ENCODE measurements at regions not wholly inside any gene's neighbourhood (a gene's known extent, or its start where the extent isn't known, plus 50 kb on each side); places are given as distances from the start of the nearest gene placed in this dataset.

DNA sequence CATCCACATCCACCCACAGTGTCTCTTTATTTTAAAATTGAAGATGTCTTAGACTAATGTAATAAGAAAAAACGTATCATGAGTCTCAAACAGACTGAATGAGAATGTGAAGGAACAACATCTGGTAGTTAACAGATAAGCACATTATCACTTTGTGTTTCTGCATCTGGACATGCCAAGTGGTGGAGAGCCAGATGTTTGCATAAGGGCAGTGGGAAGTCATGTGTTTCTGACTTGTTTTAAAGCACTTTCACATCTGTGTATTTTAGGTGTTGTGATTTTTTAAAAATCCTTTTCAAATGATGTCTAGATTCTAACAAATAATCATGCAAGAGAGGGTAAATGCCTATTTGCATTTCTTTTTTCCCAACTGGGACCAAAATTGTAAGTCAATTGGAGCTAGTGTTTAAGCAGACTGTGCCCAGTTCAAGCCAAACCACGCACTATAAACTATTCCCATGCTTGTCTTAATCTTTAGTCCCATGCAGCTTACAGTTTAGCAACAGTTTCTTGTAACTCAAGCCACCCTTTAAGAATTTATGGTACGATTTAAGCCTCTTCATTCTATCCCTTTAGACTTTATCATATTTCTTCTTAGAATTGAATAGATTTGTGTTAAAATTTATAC, 272.7 kb upstream of the DOK6 start:
- intact Hi-C loops (cut with micrococcal nuclease; ENCODE audit: unreplicated experiment) = no loop called here
- Histone ChIP-seq H3K9me2 (ENCODE audit: insufficient read depth, low read length) (no peaks in the 10 kb centered on the region), H2AFZ (ENCODE audit: low read length) (no peak overlapping the region), H3K4me2 (ENCODE audit: low read length) (no peak overlapping the region), H3K9me3 (ENCODE audit: low read length) (no peaks in the 10 kb centered on the region), H3K36me3 (ENCODE audit: insufficient read depth, low read length) (no peaks in the 10 kb centered on the region), H3K79me2 (ENCODE audit: insufficient read depth, low read depth, low read length) (no peaks in the 10 kb centered on the region), H3K4me1 (ENCODE audit: insufficient read depth, low read length, poor library complexity, severe bottlenecking) (no peaks in the 10 kb centered on the region), H4K20me1 (ENCODE audit: insufficient read depth, low read length) (no peaks in the 10 kb centered on the region), H3K27ac (ENCODE audit: low read depth, low read length, poor library complexity, severe bottlenecking) (no peak overlapping the region), H3K4me3 (ENCODE audit: low read depth, low read length, poor library complexity, severe bottlenecking) (no peak overlapping the region)
- TF ChIP-seq CTCF (conservative IDR thresholded peaks at IDR 0.05; ENCODE audit: low read length) (no peak), EZH2phosphoT487 (IDR thresholded peaks at IDR 0.05; ENCODE audit: borderline replicate concordance, low read depth, low read length) (no peak)
- CTCF ChIA-PET (ENCODE audit: unreplicated experiment) = no interaction called here
- no TSS peak for BruUV-seq (replicated peaks)
- DNase-seq (ENCODE audit: low spot score) = no peak
- POLR2A ChIA-PET = no interaction called here

DNA sequence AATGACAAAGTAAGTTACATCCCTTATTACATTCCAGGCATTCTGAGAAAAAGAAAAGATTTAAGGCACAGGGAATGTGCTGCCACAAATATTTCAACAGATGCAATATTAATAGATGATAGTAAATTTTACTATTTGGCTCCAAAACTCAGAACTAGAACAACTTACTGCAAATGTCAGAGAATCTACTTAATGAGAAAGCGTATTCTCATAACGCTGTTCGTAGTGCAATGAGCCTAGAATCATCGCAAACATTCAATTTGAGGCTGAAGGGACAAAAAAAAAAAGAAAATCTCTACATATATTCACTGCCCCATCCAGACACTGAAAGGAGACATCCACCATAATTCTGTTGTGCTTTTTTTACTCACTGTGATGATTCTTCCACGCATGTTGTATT, 272.1 kb upstream of the DOK6 start:
- Histone ChIP-seq H3K4me2 (ENCODE audit: low read length) (no peak overlapping the region), H3K4me1 (ENCODE audit: insufficient read depth, low read length, poor library complexity, severe bottlenecking) (no peaks in the 10 kb centered on the region), H3K36me3 (ENCODE audit: insufficient read depth, low read length) (no peaks in the 10 kb centered on the region), H3K9me2 (ENCODE audit: insufficient read depth, low read length) (no peaks in the 10 kb centered on the region), H3K4me3 (ENCODE audit: low read depth, low read length, poor library complexity, severe bottlenecking) (no peak overlapping the region), H3K9me3 (ENCODE audit: low read length) (no peaks in the 10 kb centered on the region), H4K20me1 (ENCODE audit: insufficient read depth, low read length) (no peaks in the 10 kb centered on the region), H2AFZ (ENCODE audit: low read length) (no peak overlapping the region), H3K27ac (ENCODE audit: low read depth, low read length, poor library complexity, severe bottlenecking) (no peak overlapping the region), H3K79me2 (ENCODE audit: insufficient read depth, low read depth, low read length) (no peaks in the 10 kb centered on the region)
- no TSS peak for BruUV-seq (replicated peaks)
- DNase-seq (ENCODE audit: low spot score) = no peak
- POLR2A ChIA-PET = no interaction called here
- intact Hi-C loops (cut with micrococcal nuclease; ENCODE audit: unreplicated experiment) = no loop called here
- TF ChIP-seq CTCF (conservative IDR thresholded peaks at IDR 0.05; ENCODE audit: low read length) (no peak), EZH2phosphoT487 (IDR thresholded peaks at IDR 0.05; ENCODE audit: borderline replicate concordance, low read depth, low read length) (no peak)
- CTCF ChIA-PET (ENCODE audit: unreplicated experiment) = no interaction called here

- no peak overlapping the region for H3K4me2 ChIP-seq (ENCODE audit: low read length)
- ChIA-PET POLR2A (no interaction called here), CTCF (ENCODE audit: unreplicated experiment) (no interaction called here)
- H3K9me3 ChIP-seq (ENCODE audit: low read length) = no peaks in the 10 kb centered on the region
- no peak for DNase-seq (ENCODE audit: low spot score)
- TF ChIP-seq EZH2phosphoT487 (IDR thresholded peaks at IDR 0.05; ENCODE audit: borderline replicate concordance, low read depth, low read length) = no peak
- no peak for TF ChIP-seq CTCF (conservative IDR thresholded peaks at IDR 0.05; ENCODE audit: low read length)
- H3K36me3 ChIP-seq (ENCODE audit: insufficient read depth, low read length) = no peaks in the 10 kb centered on the region
- intact Hi-C loops (cut with micrococcal nuclease; ENCODE audit: unreplicated experiment) = no loop called here
- H3K79me2 ChIP-seq (ENCODE audit: insufficient read depth, low read depth, low read length) = no peaks in the 10 kb centered on the region
- no peak overlapping the region for H3K27ac ChIP-seq (ENCODE audit: low read depth, low read length, poor library complexity, severe bottlenecking)
- no peaks in the 10 kb centered on the region for H3K4me1 ChIP-seq (ENCODE audit: insufficient read depth, low read length, poor library complexity, severe bottlenecking)
- H3K9me2 ChIP-seq (ENCODE audit: insufficient read depth, low read length) = no peaks in the 10 kb centered on the region
- no peaks in the 10 kb centered on the region for H4K20me1 ChIP-seq (ENCODE audit: insufficient read depth, low read length)
- no peak overlapping the region for H2AFZ ChIP-seq (ENCODE audit: low read length)
- H3K4me3 ChIP-seq (ENCODE audit: low read depth, low read length, poor library complexity, severe bottlenecking) = no peak overlapping the region
- BruUV-seq (replicated peaks) = no TSS peak
These were observed 271.7 kb upstream of the DOK6 start for GRCh38 chr18:69128978-69129377.
